Cardiac fibroblast (primary cell): ENCODE measurements at regions not wholly inside any gene's neighbourhood (a gene's known extent, or its start where the extent isn't known, plus 50 kb on each side); places are given as distances from the start of the nearest gene placed in this dataset.

Experiments
- DNase-seq, 2 donors: peaks; one replicate each; pipeline versions ENCODE4 v3.0.0 to v3.0.0-alpha.2; 2010; ENCODE audit warnings: low read depth in 2 of 2
- H3K4me3 ChIP-seq, 2 donors: replicated peaks in 1 of 2; 1 replicate in 1 of 2; 2 replicates in 1 of 2; pipeline ENCODE4 v1.5.1; 2011; ENCODE audit warnings: low read depth in 2 of 2, low read length in 2 of 2, mild to moderate bottlenecking in 2 of 2, moderate library complexity in 1 of 2
- TF ChIP-seq, protein P1 (sequence below): IDR thresholded peaks from one replicate; pipeline ENCODE4 v1.5.1; 2011; ENCODE audit warnings: low read depth, mild to moderate bottlenecking, low read length, inconsistent platforms

- DNase-seq: no peak
- TF ChIP-seq, protein P1, sequence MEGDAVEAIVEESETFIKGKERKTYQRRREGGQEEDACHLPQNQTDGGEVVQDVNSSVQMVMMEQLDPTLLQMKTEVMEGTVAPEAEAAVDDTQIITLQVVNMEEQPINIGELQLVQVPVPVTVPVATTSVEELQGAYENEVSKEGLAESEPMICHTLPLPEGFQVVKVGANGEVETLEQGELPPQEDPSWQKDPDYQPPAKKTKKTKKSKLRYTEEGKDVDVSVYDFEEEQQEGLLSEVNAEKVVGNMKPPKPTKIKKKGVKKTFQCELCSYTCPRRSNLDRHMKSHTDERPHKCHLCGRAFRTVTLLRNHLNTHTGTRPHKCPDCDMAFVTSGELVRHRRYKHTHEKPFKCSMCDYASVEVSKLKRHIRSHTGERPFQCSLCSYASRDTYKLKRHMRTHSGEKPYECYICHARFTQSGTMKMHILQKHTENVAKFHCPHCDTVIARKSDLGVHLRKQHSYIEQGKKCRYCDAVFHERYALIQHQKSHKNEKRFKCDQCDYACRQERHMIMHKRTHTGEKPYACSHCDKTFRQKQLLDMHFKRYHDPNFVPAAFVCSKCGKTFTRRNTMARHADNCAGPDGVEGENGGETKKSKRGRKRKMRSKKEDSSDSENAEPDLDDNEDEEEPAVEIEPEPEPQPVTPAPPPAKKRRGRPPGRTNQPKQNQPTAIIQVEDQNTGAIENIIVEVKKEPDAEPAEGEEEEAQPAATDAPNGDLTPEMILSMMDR: no peak
Measured at GRCh38 chr1:29856340-29857114, 620.2 kb downstream of the PTPRU start.

DNA sequence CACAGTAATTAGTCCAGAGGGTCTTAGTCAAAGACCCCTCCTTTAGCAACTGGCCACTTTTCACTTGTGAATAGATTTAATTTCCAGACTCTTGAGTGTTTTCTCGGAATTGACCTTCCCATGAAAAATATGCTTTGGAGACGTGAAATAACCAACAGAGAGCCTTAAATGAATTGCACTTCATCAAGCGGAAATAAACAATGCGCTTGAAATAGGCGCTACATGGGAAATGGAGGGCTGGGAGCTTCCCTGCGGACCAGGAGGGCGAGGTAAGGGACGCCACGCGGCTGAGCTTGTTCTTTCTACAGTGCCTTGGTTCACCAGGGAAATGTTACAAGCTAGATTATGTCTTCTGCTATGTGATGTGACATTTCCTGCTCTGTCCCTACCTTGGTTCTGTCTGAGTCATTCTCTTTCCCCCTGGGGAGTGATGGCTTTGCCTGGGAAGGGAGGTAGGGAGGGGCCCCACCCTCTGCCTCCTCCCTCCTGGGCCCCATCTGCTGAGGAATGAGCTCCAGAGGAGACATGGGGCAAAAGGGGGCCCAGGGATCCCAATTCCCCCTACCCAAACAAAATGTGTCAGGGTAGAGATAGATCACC, 619.3 kb downstream of the PTPRU start:
- TF ChIP-seq, protein P1: no peak
- H3K4me3 ChIP-seq: no peak overlapping the region
- no peak for DNase-seq

More at GRCh38 chr1:29856340-29857114, 620.2 kb downstream of the PTPRU start:
- no peak overlapping the region for H3K4me3 ChIP-seq

DNA sequence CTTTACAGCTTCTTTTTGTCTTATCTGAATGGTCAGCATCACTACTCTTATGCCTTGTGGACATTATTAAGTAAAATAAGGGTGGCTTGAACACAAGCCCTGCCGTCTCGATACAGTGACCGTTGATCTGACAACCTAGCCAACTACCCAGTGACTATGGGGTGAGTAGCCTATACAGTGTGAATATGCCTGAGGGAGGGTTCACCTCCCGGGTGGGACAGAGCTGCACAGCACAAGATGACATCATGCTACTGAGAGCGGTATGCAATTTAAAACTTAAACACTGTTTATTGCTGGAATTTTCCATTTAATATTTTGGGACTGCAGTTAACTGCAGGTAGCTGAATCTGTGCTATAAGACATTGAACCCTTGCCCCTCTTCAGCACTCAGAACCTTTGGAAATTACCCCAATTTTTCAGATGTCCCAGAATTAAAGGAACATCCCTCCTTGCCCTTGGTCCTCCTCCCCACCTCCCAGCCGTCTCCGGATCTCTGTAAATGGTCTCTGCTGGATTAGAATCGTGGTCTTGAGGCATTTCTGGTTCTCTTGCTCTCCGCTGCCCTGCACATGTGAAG, 618.5 kb downstream of the PTPRU start:
- TF ChIP-seq, protein P1: no peak
- DNase-seq: no peak
- no peak overlapping the region for H3K4me3 ChIP-seq

- TF ChIP-seq, protein P1: no peak
Measured at GRCh38 chr1:29853716-29854330, 617.5 kb downstream of the PTPRU start.

GRCh38 chr1:29852248-29852647, 615.9 kb downstream of the PTPRU start:
- no peak overlapping the region for H3K4me3 ChIP-seq
- TF ChIP-seq, protein P1: no peak
- no peak for DNase-seq

More at GRCh38 chr1:29853716-29854330, 617.5 kb downstream of the PTPRU start:
- no peak for DNase-seq
- H3K4me3 ChIP-seq: no peak overlapping the region

GRCh38 chr1:29851691-29852090, 615.4 kb downstream of the PTPRU start:
- no peak for DNase-seq
- H3K4me3 ChIP-seq: no peak overlapping the region
- TF ChIP-seq, protein P1: no peak
